Ovary (tissue), 3 donors: ENCODE measurements at regions not wholly inside any gene's neighbourhood (a gene's known extent, or its start where the extent isn't known, plus 50 kb on each side); places are given as distances from the start of the nearest gene placed in this dataset.

ENCODE experiments used
- EP300 ChIP-seq: sonication (generic); formaldehyde crosslinking; IDR thresholded peaks from one replicate; pipeline ENCODE4 v1.6.1; 2017; ENCODE audit warnings: antibody characterized with exemption
- POLR2A ChIP-seq: fragments of 450-650 bp; IDR thresholded peaks from one replicate; pipeline ENCODE4 v1.6.1; 2017; ENCODE audit warnings: antibody characterized with exemption, mild to moderate bottlenecking, moderate library complexity
- TF ChIP-seq, protein P1 (sequence below), 3 donors: fragments of 450-650 bp in 2 of 3; fragments of 200-600 bp in 1 of 3; IDR thresholded peaks; one replicate each; pipeline versions ENCODE4 v1.5.1 to v1.8.0; 2016 to 2022; ENCODE audit warnings: antibody characterized with exemption in 3 of 3, mild to moderate bottlenecking in 1 of 3
- donor health status: DM: no; HTN: no; CAD: no.

DNA sequence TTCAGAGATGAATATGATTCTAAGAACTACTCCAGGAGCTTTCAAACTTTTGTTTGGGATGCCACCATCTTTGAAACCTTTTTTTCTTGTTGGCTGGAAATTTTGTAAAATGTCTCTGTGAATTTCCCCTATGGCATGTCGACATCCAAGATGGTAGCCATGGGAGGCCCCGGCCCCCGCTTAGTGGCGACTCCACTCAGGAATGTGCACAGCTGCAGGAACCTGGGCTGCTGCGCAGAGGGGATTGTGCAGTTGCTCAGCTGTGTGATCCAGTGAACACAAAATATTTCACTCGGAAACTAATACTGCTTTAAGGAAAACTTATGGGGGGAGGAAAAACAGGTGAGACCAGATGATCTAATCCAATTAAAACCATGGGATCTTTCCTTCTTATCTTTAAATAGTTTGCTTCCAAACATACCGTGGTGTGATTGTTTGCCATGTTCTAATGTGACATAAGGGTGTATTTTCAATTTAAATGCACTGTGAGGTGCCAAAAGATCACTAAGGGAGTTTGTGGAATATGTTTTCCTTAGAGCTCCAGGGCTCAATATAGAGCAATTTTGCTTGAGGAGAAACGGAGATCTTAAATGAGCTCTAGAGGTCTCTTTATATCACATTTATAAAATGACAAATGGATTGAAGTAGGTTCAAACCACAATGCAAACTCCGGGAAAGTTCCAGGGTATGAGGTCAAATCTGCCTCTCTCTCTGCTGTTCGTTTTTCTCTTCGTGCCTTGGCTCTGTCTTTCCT is 497.7 kb downstream of the FGF9 start:
- TF ChIP-seq, protein P1, sequence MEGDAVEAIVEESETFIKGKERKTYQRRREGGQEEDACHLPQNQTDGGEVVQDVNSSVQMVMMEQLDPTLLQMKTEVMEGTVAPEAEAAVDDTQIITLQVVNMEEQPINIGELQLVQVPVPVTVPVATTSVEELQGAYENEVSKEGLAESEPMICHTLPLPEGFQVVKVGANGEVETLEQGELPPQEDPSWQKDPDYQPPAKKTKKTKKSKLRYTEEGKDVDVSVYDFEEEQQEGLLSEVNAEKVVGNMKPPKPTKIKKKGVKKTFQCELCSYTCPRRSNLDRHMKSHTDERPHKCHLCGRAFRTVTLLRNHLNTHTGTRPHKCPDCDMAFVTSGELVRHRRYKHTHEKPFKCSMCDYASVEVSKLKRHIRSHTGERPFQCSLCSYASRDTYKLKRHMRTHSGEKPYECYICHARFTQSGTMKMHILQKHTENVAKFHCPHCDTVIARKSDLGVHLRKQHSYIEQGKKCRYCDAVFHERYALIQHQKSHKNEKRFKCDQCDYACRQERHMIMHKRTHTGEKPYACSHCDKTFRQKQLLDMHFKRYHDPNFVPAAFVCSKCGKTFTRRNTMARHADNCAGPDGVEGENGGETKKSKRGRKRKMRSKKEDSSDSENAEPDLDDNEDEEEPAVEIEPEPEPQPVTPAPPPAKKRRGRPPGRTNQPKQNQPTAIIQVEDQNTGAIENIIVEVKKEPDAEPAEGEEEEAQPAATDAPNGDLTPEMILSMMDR (IDR thresholded peaks at IDR 0.05): no peak
- TF ChIP-seq EP300: no peak
- no peak for TF ChIP-seq POLR2A
